SK-N-SH (cell line): ENCODE measurements at regions not wholly inside any gene's neighbourhood (a gene's known extent, or its start where the extent isn't known, plus 50 kb on each side); places are given as distances from the start of the nearest gene placed in this dataset.

Experiments used
- CTCF ChIA-PET: fragments of 300-600, 350-600 bp; formaldehyde crosslinking; extraction: SDS; loops from one replicate; lab custom pipeline; 2021; lab: Yijun Ruan, JAX
- POLR2A ChIA-PET: fragments of 350-600 bp; sonication (Branson Sonifier 250); formaldehyde crosslinking; extraction: SDS; loops from one replicate; lab custom pipeline; 2020; ENCODE audit warnings: antibody characterized with exemption, inconsistent platforms; lab: Yijun Ruan, JAX
- DNase-seq: peaks from one replicate; pipeline ENCODE4 v3.0.0; 2012
- H2AFZ ChIP-seq: fragments of 200-600 bp; sonication (generic); 2 replicates; pipeline ENCODE4 v1.8.1; 2016; ENCODE audit warnings: antibody characterized with exemption, mild to moderate bottlenecking, low read depth
- H3F3A ChIP-seq: fragments of 200-600 bp; sonication (generic); replicated peaks from 2 replicates; pipeline ENCODE3; 2016; ENCODE audit warnings: antibody characterized with exemption, mild to moderate bottlenecking; ENCODE audit not compliant: insufficient read depth
- H3K27ac ChIP-seq, 2 experiments: fragments of 200-500 bp in 1 of 2; fragments of 200-600 bp in 1 of 2; sonication (Bioruptor generic) in 1 of 2; sonication (generic), shearing (Covaris generic) in 1 of 2; 2 replicates each; pipeline versions ENCODE4 v1.5.1 to v1.6.1; 2014 to 2016; ENCODE audit warnings: low read depth in 2 of 2, inconsistent platforms in 1 of 2, low read length in 1 of 2, mild to moderate bottlenecking in 1 of 2, mixed read lengths in 1 of 2
- H3K27me3 ChIP-seq: fragments of 200-600 bp; sonication (generic), shearing (Covaris generic); 2 replicates; pipeline ENCODE4 v1.6.1; 2016; ENCODE audit warnings: mixed run types; ENCODE audit not compliant: insufficient read depth
- H3K36me3 ChIP-seq, 2 experiments: fragments of 200-500 bp in 1 of 2; fragments of 200-600 bp in 1 of 2; sonication (Bioruptor generic) in 1 of 2; sonication (generic) in 1 of 2; replicated peaks in 1 of 2; 2 replicates each; pipeline versions ENCODE3 to v1.5.1; 2014 to 2016; ENCODE audit warnings: low read length in 1 of 2, mild to moderate bottlenecking in 1 of 2; ENCODE audit not compliant: insufficient read depth in 2 of 2, control insufficient read depth in 1 of 2
- H3K4me1 ChIP-seq, 2 experiments: fragments of 200-500 bp in 1 of 2; fragments of 200-600 bp in 1 of 2; sonication (Bioruptor generic) in 1 of 2; sonication (generic), shearing (Covaris generic) in 1 of 2; 2 replicates each; pipeline versions ENCODE4 v1.5.1 to v1.6.1; 2014 to 2016; ENCODE audit warnings: low read depth in 1 of 2, low read length in 1 of 2, mixed run types in 1 of 2; ENCODE audit not compliant: insufficient read depth in 2 of 2, control insufficient read depth in 1 of 2
- H3K4me2 ChIP-seq: fragments of 200-600 bp; sonication (generic), shearing (Covaris generic); 2 replicates; pipeline ENCODE4 v1.6.1; 2017; ENCODE audit warnings: mixed run types
- H3K4me3 ChIP-seq, 2 experiments: fragments of 200-500 bp in 1 of 2; fragments of 200-600 bp in 1 of 2; sonication (Bioruptor generic) in 1 of 2; sonication (generic), shearing (Covaris generic) in 1 of 2; 2 replicates each; pipeline versions ENCODE4 v1.5.1 to v1.8.1; 2014 to 2016; ENCODE audit warnings: low read depth in 2 of 2, inconsistent platforms in 1 of 2, low read length in 1 of 2, mild to moderate bottlenecking in 1 of 2, mixed read lengths in 1 of 2, moderate library complexity in 1 of 2
- H3K79me2 ChIP-seq: fragments of 200-600 bp; sonication (generic); 2 replicates; pipeline ENCODE4 v1.8.1; 2017; ENCODE audit warnings: mild to moderate bottlenecking; ENCODE audit not compliant: insufficient read depth
- H3K9ac ChIP-seq: fragments of 200-600 bp; sonication (generic); 2 replicates; pipeline ENCODE4 v1.6.1; 2017; ENCODE audit warnings: mixed run types
- H3K9me2 ChIP-seq: fragments of 200-600 bp; sonication (generic); 2 replicates; pipeline ENCODE4 v1.6.1; 2017; ENCODE audit warnings: mixed run types
- H3K9me3 ChIP-seq: fragments of 200-600 bp; sonication (generic); 2 replicates; pipeline ENCODE4 v1.6.1; 2017; ENCODE audit warnings: mixed run types, mild to moderate bottlenecking, moderate library complexity
- H4K20me1 ChIP-seq: fragments of 200-600 bp; sonication (generic); 2 replicates; pipeline ENCODE4 v1.6.1; 2017; ENCODE audit warnings: mild to moderate bottlenecking, mixed run types; ENCODE audit not compliant: insufficient read depth
- CTCF ChIP-seq: fragments of 200-600 bp; sonication (generic); IDR thresholded peaks from 2 replicates; pipeline ENCODE4 v1.6.1; 2017; ENCODE audit warnings: antibody characterized with exemption, mild to moderate bottlenecking, moderate library complexity
- IRF3 ChIP-seq: fragments of 150-350 bp; IDR thresholded peaks from 2 replicates; pipeline ENCODE4 v1.6.1; 2016; ENCODE audit warnings: mild to moderate bottlenecking, low read depth, low read length
- MXI1 ChIP-seq: IDR thresholded peaks from 2 replicates; pipeline ENCODE4 v1.6.1; 2012; ENCODE audit warnings: mild to moderate bottlenecking, low read depth, low read length, improper control_type of control experiment
- RAD21 ChIP-seq: IDR thresholded peaks from 2 replicates; pipeline ENCODE4 v1.6.1; 2012; ENCODE audit warnings: mild to moderate bottlenecking, low read length
- RCOR1 ChIP-seq: fragments of 150-350 bp; IDR thresholded peaks from 2 replicates; pipeline ENCODE4 v1.6.1; 2017; ENCODE audit warnings: antibody characterized with exemption, low read length
- REST ChIP-seq: IDR thresholded peaks from 2 replicates; pipeline ENCODE4 v1.6.1; 2012; ENCODE audit warnings: mild to moderate bottlenecking, low read depth, low read length, moderate library complexity
- TCF12 ChIP-seq: IDR thresholded peaks from 2 replicates; pipeline ENCODE4 v1.4.0; 2012
- WGBS: methylation state at CpG from one replicate; pipeline ENCODE4 v1.1.6; 2017; ENCODE audit warnings: low lambda C conversion rate; 5-methylcytosine and 5-hydroxymethylcytosine counted together

- 26% methylated on average over 2 of the region's 2 CpGs for WGBS
- DNase-seq: no peak
- H3K79me2 ChIP-seq: no peaks in the 10 kb centered on the region
- H4K20me1 ChIP-seq: no peaks in the 10 kb centered on the region
- H3K9ac ChIP-seq: no peak overlapping the region
- H3K9me3 ChIP-seq: no peaks in the 10 kb centered on the region
- H3K27me3 ChIP-seq: no peaks in the 10 kb centered on the region
- H3K4me1 ChIP-seq: no peaks in the 10 kb centered on the region
- H2AFZ ChIP-seq: no peak overlapping the region
- H3F3A ChIP-seq: no peaks in the 10 kb centered on the region
- ChIA-PET POLR2A (no interaction called here), CTCF (no interaction called here)
- no peaks in the 10 kb centered on the region for H3K36me3 ChIP-seq
- no peaks in the 10 kb centered on the region for H3K9me2 ChIP-seq
- H3K4me3 ChIP-seq: no peak overlapping the region
- no peak overlapping the region for H3K27ac ChIP-seq
- TF ChIP-seq TCF12 (no peak), RAD21 (no peak), REST (no peak)
- H3K4me2 ChIP-seq: no peak overlapping the region
Measured at GRCh38 chr10:35707642-35708425, 65.7 kb upstream of the FZD8 start.

GRCh38 chr10:35706959-35707358 is 64.9 kb upstream of the FZD8 start:
- WGBS: 50% methylated on average over 3 of the region's 3 CpGs
- CTCF ChIA-PET: no interaction called here
- no peaks in the 10 kb centered on the region for H3F3A ChIP-seq
- POLR2A ChIA-PET: no interaction called here
- H3K4me2 ChIP-seq: no peak overlapping the region
- no peaks in the 10 kb centered on the region for H3K79me2 ChIP-seq
- no peak overlapping the region for H3K9ac ChIP-seq
- H3K4me3 ChIP-seq: no peak overlapping the region
- no peak for DNase-seq
- H3K9me2 ChIP-seq: no peaks in the 10 kb centered on the region
- H3K9me3 ChIP-seq: no peaks in the 10 kb centered on the region
- no peaks in the 10 kb centered on the region for H3K27me3 ChIP-seq
- no peaks in the 10 kb centered on the region for H3K4me1 ChIP-seq
- H3K36me3 ChIP-seq: no peaks in the 10 kb centered on the region
- H2AFZ ChIP-seq: no peak overlapping the region
- H4K20me1 ChIP-seq: no peaks in the 10 kb centered on the region
- no peak overlapping the region for H3K27ac ChIP-seq
- TF ChIP-seq IRF3 (no peak), RCOR1 (no peak), MXI1 (no peak), CTCF (no peak)
- TF ChIP-seq, all 33 proteins: peak for 0
